Epithelial cell of proximal tubule (primary cell): ENCODE measurements at regions not wholly inside any gene's neighbourhood (a gene's known extent, or its start where the extent isn't known, plus 50 kb on each side); places are given as distances from the start of the nearest gene placed in this dataset.

Experiments used
- DNase-seq: peaks from one replicate; pipeline ENCODE4 v3.0.0-alpha.2; 2011; ENCODE audit warnings: low read depth
- H3K4me3 ChIP-seq: 2 replicates; pipeline ENCODE4 v1.5.1; 2011; ENCODE audit warnings: low read depth, mild to moderate bottlenecking, low read length
- TF ChIP-seq, protein P1 (sequence below): conservative IDR thresholded peaks from 2 replicates; pipeline ENCODE4 v1.5.1; 2012; ENCODE audit warnings: low read depth, mild to moderate bottlenecking, low read length

DNA sequence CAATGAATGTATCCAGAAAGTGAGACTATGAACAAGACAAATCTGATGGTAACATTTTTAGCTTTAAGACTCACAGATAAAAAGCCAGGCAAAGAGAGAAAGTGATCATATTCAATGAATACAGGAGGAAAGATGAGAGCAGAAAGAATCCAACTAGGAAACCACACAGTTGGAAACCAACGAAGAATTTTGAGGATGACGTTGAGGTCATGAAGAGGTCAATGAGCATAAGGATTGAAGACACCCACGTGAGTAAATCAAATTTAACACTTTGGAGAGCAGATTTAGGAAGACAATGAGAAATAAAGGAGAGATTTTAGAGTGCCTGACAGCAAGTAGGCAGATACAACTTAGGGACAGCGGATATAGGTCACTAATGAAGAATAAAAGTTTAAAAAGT, 948.1 kb downstream of the KCNJ2 start:
- no peak for DNase-seq
- TF ChIP-seq, protein P1, sequence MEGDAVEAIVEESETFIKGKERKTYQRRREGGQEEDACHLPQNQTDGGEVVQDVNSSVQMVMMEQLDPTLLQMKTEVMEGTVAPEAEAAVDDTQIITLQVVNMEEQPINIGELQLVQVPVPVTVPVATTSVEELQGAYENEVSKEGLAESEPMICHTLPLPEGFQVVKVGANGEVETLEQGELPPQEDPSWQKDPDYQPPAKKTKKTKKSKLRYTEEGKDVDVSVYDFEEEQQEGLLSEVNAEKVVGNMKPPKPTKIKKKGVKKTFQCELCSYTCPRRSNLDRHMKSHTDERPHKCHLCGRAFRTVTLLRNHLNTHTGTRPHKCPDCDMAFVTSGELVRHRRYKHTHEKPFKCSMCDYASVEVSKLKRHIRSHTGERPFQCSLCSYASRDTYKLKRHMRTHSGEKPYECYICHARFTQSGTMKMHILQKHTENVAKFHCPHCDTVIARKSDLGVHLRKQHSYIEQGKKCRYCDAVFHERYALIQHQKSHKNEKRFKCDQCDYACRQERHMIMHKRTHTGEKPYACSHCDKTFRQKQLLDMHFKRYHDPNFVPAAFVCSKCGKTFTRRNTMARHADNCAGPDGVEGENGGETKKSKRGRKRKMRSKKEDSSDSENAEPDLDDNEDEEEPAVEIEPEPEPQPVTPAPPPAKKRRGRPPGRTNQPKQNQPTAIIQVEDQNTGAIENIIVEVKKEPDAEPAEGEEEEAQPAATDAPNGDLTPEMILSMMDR, result no peak
- H3K4me3 ChIP-seq, result no peak overlapping the region

DNA sequence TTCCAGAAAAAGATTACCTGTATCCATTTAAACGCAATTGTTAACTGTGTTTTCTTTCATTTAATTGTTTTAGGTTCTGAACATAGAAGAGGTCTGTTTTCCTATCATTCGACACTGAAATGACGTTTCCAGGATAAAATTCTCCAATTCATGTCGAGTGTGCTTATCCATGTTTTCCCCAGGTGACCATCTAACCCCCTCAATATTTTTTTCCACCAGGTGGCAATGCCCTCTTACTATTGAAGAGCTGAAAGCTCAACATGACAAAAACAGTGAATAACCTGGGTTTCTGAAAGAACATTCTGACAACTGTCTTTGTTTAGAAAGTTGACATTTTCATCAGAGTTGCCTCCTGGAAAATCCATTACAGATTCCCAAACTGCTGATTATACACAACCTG, 948.7 kb downstream of the KCNJ2 start:
- TF ChIP-seq, protein P1, result peak; percentile 69
- H3K4me3 ChIP-seq, result no peak overlapping the region
- DNase-seq, result no peak

DNA sequence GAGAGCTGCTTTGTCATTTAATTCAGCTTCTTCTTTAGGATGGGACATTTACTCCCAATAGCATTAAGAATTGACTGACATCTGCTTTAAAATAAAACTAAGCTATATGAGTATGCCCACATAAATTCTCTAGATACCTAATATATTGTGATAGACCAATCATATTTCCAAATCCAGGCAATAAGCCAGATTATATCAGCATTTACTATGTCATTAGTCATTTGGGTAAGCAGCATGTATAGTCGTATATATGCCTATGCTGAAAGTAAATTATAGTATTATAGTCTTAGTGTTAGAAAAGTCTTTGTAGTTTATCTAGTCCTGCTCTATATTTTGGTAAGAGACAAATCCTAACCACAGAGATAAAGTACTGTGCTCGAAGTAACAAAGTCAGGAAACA, 958.1 kb downstream of the KCNJ2 start:
- TF ChIP-seq, protein P1, result no peak
- H3K4me3 ChIP-seq, result no peak overlapping the region
- no peak for DNase-seq

DNA sequence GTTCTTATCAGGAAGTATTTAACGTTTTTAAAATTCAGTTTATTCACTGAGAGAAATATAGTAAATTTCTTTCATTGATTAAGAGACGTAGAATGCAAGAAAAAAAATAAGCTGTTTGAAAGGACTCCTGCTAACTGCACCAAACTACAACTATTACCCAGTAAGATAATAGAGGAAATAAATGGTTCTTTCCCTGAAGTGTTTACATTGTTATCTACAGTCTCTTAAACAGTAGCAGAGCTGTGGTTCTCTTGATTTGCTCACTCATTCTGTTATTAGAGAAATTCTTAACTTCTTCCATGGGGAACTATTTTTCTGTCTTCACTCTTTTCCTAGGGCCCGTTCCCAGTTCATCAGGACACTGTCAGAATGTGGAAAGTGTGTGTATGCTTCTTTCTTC, 973.0 kb downstream of the KCNJ2 start:
- DNase-seq, result no peak
- TF ChIP-seq, protein P1, result no peak
- no peak overlapping the region for H3K4me3 ChIP-seq

DNA sequence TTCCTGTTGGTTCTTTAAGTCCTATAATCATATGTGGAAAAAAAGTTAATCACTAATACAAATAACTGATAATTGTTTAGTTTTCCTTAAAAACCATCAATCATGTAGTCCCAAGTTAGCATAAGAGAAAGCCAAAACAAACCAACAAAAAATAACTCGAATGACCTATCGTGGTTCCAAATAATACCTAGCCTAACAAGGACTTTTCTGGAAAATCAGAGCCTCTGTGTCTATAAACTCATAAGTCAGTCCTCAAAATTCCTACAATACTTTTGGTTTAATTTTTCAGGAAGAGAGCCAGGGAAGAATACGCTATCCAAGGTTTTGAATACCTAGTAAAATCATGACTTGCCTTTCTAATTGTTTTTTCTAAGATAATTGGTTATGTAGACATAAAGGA, 975.3 kb upstream of the SOX9 start:
- TF ChIP-seq, protein P1, result no peak
- H3K4me3 ChIP-seq, result no peak overlapping the region
- no peak for DNase-seq

DNA sequence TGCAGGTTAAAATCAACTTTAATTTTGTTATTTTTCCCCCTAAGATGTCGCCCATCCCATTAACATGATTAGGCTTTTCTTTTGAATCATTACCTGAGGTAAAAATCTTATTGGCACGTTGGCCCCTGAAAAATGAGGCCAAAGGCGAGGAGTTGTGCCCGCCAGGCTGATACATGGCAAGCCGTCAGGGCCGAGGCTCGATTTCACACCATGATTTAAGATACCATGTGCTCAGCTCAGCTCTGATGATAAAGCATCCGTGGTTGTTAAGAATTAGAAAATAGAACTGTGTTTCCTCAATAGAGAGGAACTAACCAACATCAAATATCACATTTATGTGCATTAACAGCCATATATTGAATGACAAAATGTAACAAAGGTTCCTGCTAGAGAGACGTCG, 972.9 kb upstream of the SOX9 start:
- TF ChIP-seq, protein P1, result no peak
- H3K4me3 ChIP-seq, result no peak overlapping the region
- no peak for DNase-seq

DNA sequence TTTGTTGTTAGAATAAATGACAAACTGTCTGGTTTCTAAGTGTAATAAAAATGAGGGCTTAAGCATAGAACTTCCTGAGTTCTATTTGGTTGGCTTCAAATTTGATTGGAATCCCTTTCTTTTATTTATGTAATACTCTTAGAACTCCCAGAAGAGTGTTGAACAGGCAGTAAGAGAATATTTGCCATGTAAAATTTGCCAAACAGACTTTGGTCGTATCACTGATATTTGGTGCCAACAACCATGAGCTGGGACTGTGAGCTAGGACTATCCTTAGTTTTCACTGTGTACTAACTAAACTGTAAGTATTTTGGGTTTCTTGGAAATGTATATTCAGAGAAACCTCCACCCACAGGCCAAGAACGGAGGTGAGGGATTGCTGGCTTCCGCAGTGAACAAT, 971.2 kb upstream of the SOX9 start:
- no peak for DNase-seq
- TF ChIP-seq, protein P1, result no peak
- no peak overlapping the region for H3K4me3 ChIP-seq
